Endothelial cell of umbilical vein (primary cell): ENCODE measurements at regions not wholly inside any gene's neighbourhood (a gene's known extent, or its start where the extent isn't known, plus 50 kb on each side); places are given as distances from the start of the nearest gene placed in this dataset.

Experiments used
- CTCF ChIP-seq, 2 donors: IDR thresholded peaks; 1 replicate in 1 of 2; 2 replicates in 1 of 2; pipeline ENCODE4 v1.5.1; 2011; ENCODE audit warnings: low read length in 2 of 2, mild to moderate bottlenecking in 2 of 2, moderate library complexity in 2 of 2, control low read depth in 1 of 2, inconsistent platforms in 1 of 2, low read depth in 1 of 2; ENCODE audit not compliant: insufficient read depth in 1 of 2; ENCODE audit errors: extremely low read depth in 1 of 2
- FOS ChIP-seq: IDR thresholded peaks from 2 replicates; pipeline ENCODE4 v1.6.1; 2011; ENCODE audit warnings: mild to moderate bottlenecking, low read length, moderate library complexity, borderline replicate concordance; ENCODE audit not compliant: insufficient read depth
- POLR2A ChIP-seq: IDR thresholded peaks from 2 replicates; pipeline ENCODE4 v1.6.1; 2012; ENCODE audit warnings: low read depth, mild to moderate bottlenecking, control low read depth, low read length
- POLR2AphosphoS5 ChIP-seq: IDR thresholded peaks from 2 replicates; pipeline ENCODE4 v1.6.1; 2012; ENCODE audit warnings: low read depth, mild to moderate bottlenecking, control low read depth, low read length, moderate library complexity; ENCODE audit not compliant: insufficient read depth

GRCh38 chr5:18761801-18762200, 1127.5 kb downstream of the TAF11L14 start:
- TF ChIP-seq CTCF (IDR thresholded peaks at IDR 0.05; ENCODE audit: extremely low read depth in 1 of 2, insufficient read depth in 1 of 2, low read depth in 1 of 2, low read length in 2 of 2) (no peak), POLR2AphosphoS5 (no peak), POLR2A (no peak), FOS (no peak)
